Tibial artery (tissue), 4 donors: ENCODE measurements at regions not wholly inside any gene's neighbourhood (a gene's known extent, or its start where the extent isn't known, plus 50 kb on each side); places are given as distances from the start of the nearest gene placed in this dataset.

ENCODE experiments used
- DNase-seq, 2 donors: peaks; one replicate each; pipeline ENCODE4 v3.0.0-alpha.2; 2019
- H3K27ac ChIP-seq, 2 donors: fragments of 200-600 bp; sonication (generic) in 1 of 2; 1 replicate in 1 of 2; 2 replicates in 1 of 2; pipeline ENCODE4 v1.5.1; 2018 to 2019; ENCODE audit warnings: mild to moderate bottlenecking in 1 of 2
- H3K27me3 ChIP-seq, 2 donors: fragments of 200-600 bp; sonication (generic) in 1 of 2; one replicate each; pipeline versions ENCODE4 v1.5.1 to v1.6.0; 2016 to 2019
- H3K36me3 ChIP-seq, 3 donors: fragments of 200-600 bp; sonication (generic) in 2 of 3; one replicate each; pipeline ENCODE4 v1.5.1; 2016 to 2019; ENCODE audit warnings: mild to moderate bottlenecking in 2 of 3
- H3K4me1 ChIP-seq, 4 donors: fragments of 200-600 bp; sonication (generic) in 2 of 4; 1 replicate in 3 of 4; 2 replicates in 1 of 4; pipeline ENCODE4 v1.5.1; 2016 to 2019
- H3K4me3 ChIP-seq, 2 donors: fragments of 200-600 bp; sonication (generic) in 1 of 2; 1 replicate in 1 of 2; 2 replicates in 1 of 2; pipeline ENCODE4 v1.5.1; 2018 to 2019; ENCODE audit warnings: mild to moderate bottlenecking in 2 of 2
- H3K9me3 ChIP-seq, 3 donors: fragments of 200-600 bp; sonication (generic) in 1 of 3; one replicate each; pipeline ENCODE4 v1.5.1; 2016 to 2019
- intact Hi-C: fragments of 100-400 bp; cut with DNase I; formaldehyde crosslinking; loops from one replicate; pipeline ENCODE4 v1.15.0; 2023; ENCODE audit warnings: low total_unique reads
- TF ChIP-seq, protein P1 (sequence below), 2 experiments: fragments of 200-600 bp in 1 of 2; fragments of 450-650 bp in 1 of 2; IDR thresholded peaks; one replicate each; pipeline ENCODE4 v1.5.1; 2017 to 2019; ENCODE audit warnings: antibody characterized with exemption in 2 of 2, mild to moderate bottlenecking in 1 of 2, moderate library complexity in 1 of 2

DNA sequence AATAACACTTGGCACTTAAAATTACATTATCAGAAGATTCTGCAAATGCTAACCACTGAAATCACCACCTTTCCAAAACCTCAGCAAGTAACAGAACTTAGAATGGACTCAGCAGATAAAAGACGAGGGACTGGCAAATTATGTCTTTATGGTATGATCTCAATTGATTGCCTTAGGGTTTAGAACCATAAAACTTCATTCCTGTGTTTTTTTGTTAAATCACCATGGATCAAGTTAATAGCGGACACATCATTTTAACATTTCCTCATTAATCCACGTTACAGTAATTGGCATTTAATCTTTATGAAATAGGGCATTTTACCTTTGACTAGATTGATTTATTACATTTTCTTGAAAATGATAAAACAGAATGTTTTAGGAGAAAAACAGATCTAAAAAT is 2070.3 kb downstream of the PCDH9 start:
- Histone ChIP-seq H3K27me3 (no peaks in the 10 kb centered on the region), H3K4me3 (no peak overlapping the region), H3K4me1 (no peaks in the 10 kb centered on the region), H3K36me3 (no peaks in the 10 kb centered on the region), H3K27ac (no peak overlapping the region), H3K9me3 (no peaks in the 10 kb centered on the region)
- TF ChIP-seq, protein P1, sequence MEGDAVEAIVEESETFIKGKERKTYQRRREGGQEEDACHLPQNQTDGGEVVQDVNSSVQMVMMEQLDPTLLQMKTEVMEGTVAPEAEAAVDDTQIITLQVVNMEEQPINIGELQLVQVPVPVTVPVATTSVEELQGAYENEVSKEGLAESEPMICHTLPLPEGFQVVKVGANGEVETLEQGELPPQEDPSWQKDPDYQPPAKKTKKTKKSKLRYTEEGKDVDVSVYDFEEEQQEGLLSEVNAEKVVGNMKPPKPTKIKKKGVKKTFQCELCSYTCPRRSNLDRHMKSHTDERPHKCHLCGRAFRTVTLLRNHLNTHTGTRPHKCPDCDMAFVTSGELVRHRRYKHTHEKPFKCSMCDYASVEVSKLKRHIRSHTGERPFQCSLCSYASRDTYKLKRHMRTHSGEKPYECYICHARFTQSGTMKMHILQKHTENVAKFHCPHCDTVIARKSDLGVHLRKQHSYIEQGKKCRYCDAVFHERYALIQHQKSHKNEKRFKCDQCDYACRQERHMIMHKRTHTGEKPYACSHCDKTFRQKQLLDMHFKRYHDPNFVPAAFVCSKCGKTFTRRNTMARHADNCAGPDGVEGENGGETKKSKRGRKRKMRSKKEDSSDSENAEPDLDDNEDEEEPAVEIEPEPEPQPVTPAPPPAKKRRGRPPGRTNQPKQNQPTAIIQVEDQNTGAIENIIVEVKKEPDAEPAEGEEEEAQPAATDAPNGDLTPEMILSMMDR (IDR thresholded peaks at IDR 0.05) = no peak
- intact Hi-C loops = no loop called here
- DNase-seq = no peak

DNA sequence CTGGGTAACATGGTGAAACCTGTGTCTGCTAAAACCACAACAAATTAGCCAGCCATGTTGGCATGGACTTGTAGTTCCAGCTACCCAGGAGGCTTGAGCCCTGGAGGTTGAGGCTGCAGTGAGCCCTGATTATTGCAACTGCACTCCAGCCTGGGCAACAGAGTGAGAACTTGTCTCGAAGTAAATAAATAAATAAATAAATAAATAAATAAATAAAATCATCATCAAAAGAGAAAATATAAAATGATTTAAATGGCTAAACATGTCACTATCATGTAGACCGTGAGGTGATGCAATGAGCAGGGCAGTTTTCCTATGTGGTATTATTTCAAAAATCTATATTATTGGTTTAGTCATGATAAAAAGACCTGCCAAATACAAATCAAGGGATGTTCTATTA is 2074.3 kb downstream of the PCDH9 start:
- Histone ChIP-seq H3K27me3 (no peaks in the 10 kb centered on the region), H3K4me3 (no peak overlapping the region), H3K36me3 (no peaks in the 10 kb centered on the region), H3K9me3 (no peaks in the 10 kb centered on the region), H3K27ac (no peak overlapping the region), H3K4me1 (no peaks in the 10 kb centered on the region)
- TF ChIP-seq, protein P1 (IDR thresholded peaks at IDR 0.05) = no peak
- no peak for DNase-seq
- intact Hi-C loops = no loop called here

DNA sequence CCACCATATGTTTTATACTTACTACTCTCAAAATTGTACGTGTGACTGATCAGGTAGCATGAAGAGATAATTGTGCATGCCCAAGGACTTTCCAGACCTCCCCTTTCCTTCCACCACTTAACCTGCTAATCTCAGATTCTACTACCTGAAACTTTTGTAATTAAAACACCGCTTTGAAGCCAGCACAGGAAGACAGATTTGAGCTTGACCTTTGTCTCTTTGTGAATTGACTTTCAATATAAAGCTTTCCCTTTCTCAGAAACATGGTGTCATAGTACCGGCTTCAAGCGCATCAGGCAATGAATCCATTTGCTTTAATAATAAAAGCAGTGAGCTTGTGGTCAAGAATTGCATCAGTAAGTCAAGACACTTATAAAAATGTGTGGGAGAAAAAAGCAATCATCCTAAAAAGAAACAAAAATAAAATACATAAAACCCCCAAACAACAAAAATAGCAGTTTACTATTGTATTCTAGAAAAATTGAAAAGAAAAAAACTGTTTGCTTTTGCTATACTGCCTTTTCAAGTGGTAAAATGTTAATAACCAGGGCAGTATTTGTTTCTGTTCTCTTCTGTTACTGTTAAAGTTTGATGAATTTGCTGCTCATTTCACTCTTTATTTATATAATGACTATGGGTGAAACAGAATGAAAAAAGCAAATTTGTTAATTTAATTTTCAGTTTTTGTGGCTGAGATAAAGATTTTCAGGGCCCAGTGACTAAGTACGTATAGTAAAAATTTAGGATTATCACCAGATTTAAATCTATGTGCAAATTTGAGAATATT is 2075.3 kb downstream of the PCDH9 start:
- H3K27me3 ChIP-seq = no peaks in the 10 kb centered on the region
- DNase-seq = no peak
- no peaks in the 10 kb centered on the region for H3K4me1 ChIP-seq
- no peak overlapping the region for H3K27ac ChIP-seq
- no peaks in the 10 kb centered on the region for H3K9me3 ChIP-seq
- no peak overlapping the region for H3K4me3 ChIP-seq
- intact Hi-C loops = no loop called here
- no peaks in the 10 kb centered on the region for H3K36me3 ChIP-seq
- TF ChIP-seq, protein P1 (IDR thresholded peaks at IDR 0.05) = no peak

DNA sequence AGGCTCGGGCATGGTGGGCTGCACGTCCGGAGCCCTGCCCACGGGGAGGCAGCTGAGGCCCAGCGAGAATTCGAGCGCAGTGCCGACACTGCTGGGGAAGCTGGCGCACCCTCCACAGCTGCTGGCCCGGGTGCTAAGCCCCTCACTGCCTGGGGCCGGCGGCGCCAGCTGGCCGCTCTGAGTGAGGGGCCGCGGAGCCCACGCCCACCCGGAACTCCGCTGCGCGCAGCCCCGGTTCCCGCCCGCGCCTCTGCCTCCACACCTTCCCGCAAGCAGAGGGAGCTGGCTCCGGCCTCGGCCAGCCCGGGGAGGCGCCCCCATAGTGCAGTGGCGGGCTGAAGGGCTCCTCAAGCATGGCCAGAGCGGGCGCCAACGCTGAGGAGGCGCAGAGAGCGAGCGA is 2080.4 kb downstream of the PCDH9 start:
- Histone ChIP-seq H3K27ac (no peak overlapping the region), H3K27me3 (no peaks in the 10 kb centered on the region), H3K4me3 (no peak overlapping the region), H3K4me1 (no peaks in the 10 kb centered on the region), H3K9me3 (no peaks in the 10 kb centered on the region), H3K36me3 (no peaks in the 10 kb centered on the region)
- intact Hi-C loops = no loop called here
- DNase-seq = no peak
- TF ChIP-seq, protein P1 (IDR thresholded peaks at IDR 0.05) = no peak

DNA sequence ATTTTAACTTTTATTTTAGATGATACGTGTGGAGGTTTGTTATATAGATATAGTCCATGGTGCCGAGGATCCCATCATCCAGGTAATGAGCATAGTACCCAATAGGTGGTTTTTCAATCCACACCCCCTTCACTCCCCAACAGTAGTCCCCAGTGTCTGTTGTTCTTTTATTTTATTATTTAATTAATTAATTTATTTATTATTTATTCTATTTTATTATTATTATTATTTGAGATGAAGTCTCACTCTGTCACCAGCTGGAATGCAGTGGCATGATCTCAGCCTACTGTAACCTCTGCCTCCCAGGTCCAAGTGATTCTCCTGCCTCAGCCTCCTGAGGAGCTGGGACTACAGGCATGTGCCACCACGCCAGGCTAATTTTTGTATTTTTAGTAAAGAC is 2086.2 kb downstream of the PCDH9 start:
- H3K36me3 ChIP-seq = no peaks in the 10 kb centered on the region
- no peak overlapping the region for H3K27ac ChIP-seq
- DNase-seq = no peak
- no peak overlapping the region for H3K4me3 ChIP-seq
- no peaks in the 10 kb centered on the region for H3K4me1 ChIP-seq
- TF ChIP-seq, protein P1 (IDR thresholded peaks at IDR 0.05) = no peak
- no peaks in the 10 kb centered on the region for H3K9me3 ChIP-seq
- no peaks in the 10 kb centered on the region for H3K27me3 ChIP-seq
- intact Hi-C loops = no loop called here
